Right renal cortex interstitium (tissue), 3 donors: ENCODE measurements at regions not wholly inside any gene's neighbourhood (a gene's known extent, or its start where the extent isn't known, plus 50 kb on each side); places are given as distances from the start of the nearest gene placed in this dataset.
A peak's percentile ranks its signal among the peaks of the same experiment; 100 is the strongest.

Experiments
- DNase-seq, 3 donors: peaks; one replicate each; pipeline ENCODE4 v3.0.0-alpha.2; 2013; ENCODE audit warnings: low read depth in 3 of 3, low spot score in 2 of 3

- DNase-seq = no peak
These were observed 94.9 kb downstream of the RASSF10 start for GRCh38 chr11:13103962-13104554.

GRCh38 chr11:13104619-13105236 lies 95.6 kb downstream of the RASSF10 start:
- no peak for DNase-seq

- no peak for DNase-seq
These were observed 96.2 kb downstream of the RASSF10 start for GRCh38 chr11:13105237-13105844.

GRCh38 chr11:13107544-13108044 lies 98.5 kb downstream of the RASSF10 start:
- DNase-seq = no peak

- DNase-seq = no peak
These were observed 99.3 kb downstream of the RASSF10 start for GRCh38 chr11:13108416-13108815.

- no peak for DNase-seq
These were observed 100.5 kb downstream of the RASSF10 start for GRCh38 chr11:13109616-13110015.

GRCh38 chr11:13110145-13110544 lies 101.0 kb downstream of the RASSF10 start:
- no peak for DNase-seq

- DNase-seq = no peak
These were observed 102.1 kb downstream of the RASSF10 start for GRCh38 chr11:13110929-13111812.

- no peak for DNase-seq
These were observed 102.7 kb downstream of the RASSF10 start for GRCh38 chr11:13111813-13112130.

GRCh38 chr11:13114566-13115379 lies 105.7 kb downstream of the RASSF10 start:
- peak in 2 of 3 donors; percentile 62 to 76 for DNase-seq

- DNase-seq = no peak
These were observed 106.2 kb downstream of the RASSF10 start for GRCh38 chr11:13115380-13115675.

GRCh38 chr11:13116491-13116890 lies 107.4 kb downstream of the RASSF10 start:
- no peak for DNase-seq

- no peak for DNase-seq
These were observed 108.2 kb downstream of the RASSF10 start for GRCh38 chr11:13117344-13117743.

GRCh38 chr11:13118194-13118593 lies 109.1 kb downstream of the RASSF10 start:
- DNase-seq = no peak

GRCh38 chr11:13118650-13119049 lies 109.5 kb downstream of the RASSF10 start:
- no peak for DNase-seq

- DNase-seq = no peak
These were observed 110.2 kb downstream of the RASSF10 start for GRCh38 chr11:13119361-13119760.

GRCh38 chr11:13119941-13120520 lies 110.9 kb downstream of the RASSF10 start:
- DNase-seq = no peak

- no peak for DNase-seq
These were observed 111.6 kb downstream of the RASSF10 start for GRCh38 chr11:13120691-13121090.

GRCh38 chr11:13126430-13126829 lies 117.3 kb downstream of the RASSF10 start:
- DNase-seq = peak; percentile 63 to 78 (median 71)

- no peak for DNase-seq
These were observed 118.0 kb downstream of the RASSF10 start for GRCh38 chr11:13127161-13127560.
